ENCODE measurements at regions not wholly inside any gene's neighbourhood (a gene's known extent, or its start where the extent isn't known, plus 50 kb on each side); places are given as distances from the start of the nearest gene placed in this dataset.

DNA sequence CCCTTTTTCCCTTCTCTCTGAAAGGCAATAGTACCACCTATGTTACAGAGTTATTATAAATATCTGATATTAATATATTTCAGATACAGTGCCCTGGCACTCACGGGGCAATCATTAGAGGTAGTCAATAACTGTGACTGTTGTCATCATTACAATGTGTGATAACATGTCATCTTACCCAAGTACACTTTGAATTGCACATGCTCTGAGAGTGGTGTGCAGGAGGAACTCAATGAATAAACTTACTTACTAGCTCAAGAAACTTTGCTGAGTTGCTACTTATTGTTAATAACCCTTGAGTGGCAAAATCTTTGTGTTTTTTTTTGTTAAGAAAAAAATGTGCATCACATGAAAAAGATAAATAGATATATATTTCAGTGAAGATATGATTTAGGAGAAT is 275.1 kb upstream of the RASGEF1B start:
- TF ChIP-seq, protein P1, sequence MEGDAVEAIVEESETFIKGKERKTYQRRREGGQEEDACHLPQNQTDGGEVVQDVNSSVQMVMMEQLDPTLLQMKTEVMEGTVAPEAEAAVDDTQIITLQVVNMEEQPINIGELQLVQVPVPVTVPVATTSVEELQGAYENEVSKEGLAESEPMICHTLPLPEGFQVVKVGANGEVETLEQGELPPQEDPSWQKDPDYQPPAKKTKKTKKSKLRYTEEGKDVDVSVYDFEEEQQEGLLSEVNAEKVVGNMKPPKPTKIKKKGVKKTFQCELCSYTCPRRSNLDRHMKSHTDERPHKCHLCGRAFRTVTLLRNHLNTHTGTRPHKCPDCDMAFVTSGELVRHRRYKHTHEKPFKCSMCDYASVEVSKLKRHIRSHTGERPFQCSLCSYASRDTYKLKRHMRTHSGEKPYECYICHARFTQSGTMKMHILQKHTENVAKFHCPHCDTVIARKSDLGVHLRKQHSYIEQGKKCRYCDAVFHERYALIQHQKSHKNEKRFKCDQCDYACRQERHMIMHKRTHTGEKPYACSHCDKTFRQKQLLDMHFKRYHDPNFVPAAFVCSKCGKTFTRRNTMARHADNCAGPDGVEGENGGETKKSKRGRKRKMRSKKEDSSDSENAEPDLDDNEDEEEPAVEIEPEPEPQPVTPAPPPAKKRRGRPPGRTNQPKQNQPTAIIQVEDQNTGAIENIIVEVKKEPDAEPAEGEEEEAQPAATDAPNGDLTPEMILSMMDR (IDR thresholded peaks at IDR 0.05) = no peak
- Histone ChIP-seq H3K4me1 (no peaks in the 10 kb centered on the region), H3K36me3 (no peaks in the 10 kb centered on the region), H3K27me3 (no peaks in the 10 kb centered on the region), H3K9me3 (peaks cover 0 to 6% of the 10 kb centered on the region in 2 donors), H3K27ac (no peak overlapping the region), H3K4me3 (no peak overlapping the region)
- no peak for DNase-seq (ENCODE audit: low spot score)

DNA sequence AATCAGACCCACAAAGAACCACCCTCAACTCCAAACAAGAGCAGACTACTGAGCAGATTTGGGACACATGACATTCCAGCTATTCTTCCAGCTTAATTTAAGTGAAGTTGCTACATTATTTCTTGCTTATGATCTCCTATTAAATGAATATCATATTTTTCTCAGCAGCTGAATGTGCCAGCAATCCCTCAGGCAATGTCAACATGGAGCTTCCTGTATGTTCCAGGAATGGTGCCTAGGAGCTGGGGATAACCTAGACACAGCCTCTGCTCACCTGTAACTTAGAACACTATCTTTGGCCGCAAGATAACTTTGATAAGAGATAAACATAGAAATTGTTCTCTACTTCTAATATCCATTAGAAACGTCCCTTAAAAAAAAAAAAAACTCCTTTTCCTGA is 274.4 kb upstream of the RASGEF1B start:
- Histone ChIP-seq H3K4me1 (no peaks in the 10 kb centered on the region), H3K27me3 (no peaks in the 10 kb centered on the region), H3K9me3 (peaks cover 0 to 6% of the 10 kb centered on the region in 2 donors), H3K36me3 (no peaks in the 10 kb centered on the region), H3K4me3 (no peak overlapping the region), H3K27ac (no peak overlapping the region)
- TF ChIP-seq, protein P1 (IDR thresholded peaks at IDR 0.05) = no peak
- DNase-seq (ENCODE audit: low spot score) = no peak

DNA sequence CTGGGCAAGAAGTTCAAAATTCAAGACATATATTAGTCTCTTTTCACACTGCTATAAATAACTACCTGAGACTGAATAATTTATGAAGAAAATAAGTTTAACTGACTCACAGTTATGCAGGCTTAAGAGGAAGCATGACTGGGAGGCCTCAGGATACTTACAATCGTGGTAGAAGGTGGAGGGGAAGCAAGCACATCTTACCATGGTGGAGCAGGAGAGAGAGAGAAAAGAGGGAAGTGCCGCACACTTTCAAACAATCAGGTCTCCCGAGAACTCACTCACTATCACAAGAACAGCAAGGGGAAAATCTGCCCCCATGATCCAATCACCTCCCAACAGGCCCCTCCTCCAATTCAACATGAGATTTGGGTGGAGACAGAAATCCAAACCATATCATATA is 273.3 kb upstream of the RASGEF1B start:
- Histone ChIP-seq H3K9me3 (peaks cover 0 to 6% of the 10 kb centered on the region in 2 donors), H3K4me1 (no peaks in the 10 kb centered on the region), H3K36me3 (no peaks in the 10 kb centered on the region), H3K27ac (no peak overlapping the region), H3K27me3 (no peaks in the 10 kb centered on the region), H3K4me3 (no peak overlapping the region)
- TF ChIP-seq, protein P1 (IDR thresholded peaks at IDR 0.05) = no peak
- no peak for DNase-seq (ENCODE audit: low spot score)

DNA sequence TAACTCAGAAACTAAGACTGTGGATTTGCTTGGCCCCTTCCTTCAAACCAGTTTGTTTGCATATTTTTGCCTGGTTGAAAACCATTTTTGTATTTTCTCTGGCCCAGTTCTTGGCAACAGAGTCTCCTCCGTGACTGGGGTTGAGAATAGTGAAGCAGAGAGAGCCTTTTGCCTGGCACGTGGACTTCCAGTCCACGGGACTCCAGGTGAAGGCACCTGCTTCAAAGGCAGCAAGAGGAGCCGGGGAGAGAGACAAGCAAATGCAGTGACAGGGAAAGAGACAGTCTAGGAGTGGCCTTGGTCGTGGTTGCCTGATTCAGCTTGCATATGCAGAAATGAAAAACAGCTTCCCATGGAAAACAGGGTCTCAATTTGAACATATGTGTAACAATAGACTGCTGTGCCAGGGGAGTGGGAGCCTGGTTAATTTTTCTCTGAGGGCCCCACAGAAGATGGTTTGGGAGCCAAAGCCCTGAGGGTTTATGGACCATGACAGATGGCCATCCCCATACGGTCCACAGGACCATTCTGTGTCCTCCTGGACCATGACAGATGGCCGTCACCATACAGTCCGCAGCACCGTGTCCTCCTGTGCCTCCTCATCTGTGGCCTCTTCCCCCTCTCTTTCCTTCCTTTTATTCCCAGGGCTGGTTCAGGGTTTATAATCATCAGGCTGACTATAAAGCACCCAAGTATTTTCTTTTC is 272.2 kb upstream of the RASGEF1B start:
- TF ChIP-seq, protein P1 (IDR thresholded peaks at IDR 0.05) = no peak
- no peak for DNase-seq (ENCODE audit: low spot score)
- Histone ChIP-seq H3K9me3 (peaks cover 0 to 6% of the 10 kb centered on the region in 2 donors), H3K27ac (no peak overlapping the region), H3K27me3 (no peaks in the 10 kb centered on the region), H3K4me3 (no peak overlapping the region), H3K36me3 (no peaks in the 10 kb centered on the region), H3K4me1 (no peaks in the 10 kb centered on the region)

DNA sequence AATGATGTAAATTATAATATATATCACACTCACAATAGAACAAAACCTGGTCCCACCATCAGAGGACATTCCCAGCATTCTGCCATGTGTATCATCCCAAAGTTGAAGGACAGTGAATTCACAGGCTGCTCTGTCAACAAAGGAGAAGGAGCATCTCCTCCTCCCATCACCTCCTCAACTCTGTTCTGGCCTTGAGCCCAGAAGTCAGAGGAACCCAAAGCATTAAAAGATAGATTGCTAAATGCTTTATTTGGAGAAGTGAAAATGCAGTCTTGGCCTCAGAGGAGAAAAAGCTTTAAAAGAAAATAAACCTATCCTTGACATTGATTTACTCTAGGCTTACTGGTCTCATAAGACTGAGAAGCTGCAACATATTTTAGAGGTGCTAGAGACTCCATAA is 268.8 kb upstream of the RASGEF1B start:
- Histone ChIP-seq H3K9me3 (no peaks in the 10 kb centered on the region), H3K4me3 (no peak overlapping the region), H3K36me3 (no peaks in the 10 kb centered on the region), H3K27ac (no peak overlapping the region), H3K4me1 (no peaks in the 10 kb centered on the region), H3K27me3 (no peaks in the 10 kb centered on the region)
- TF ChIP-seq, protein P1 (IDR thresholded peaks at IDR 0.05) = no peak
- no peak for DNase-seq (ENCODE audit: low spot score)

DNA sequence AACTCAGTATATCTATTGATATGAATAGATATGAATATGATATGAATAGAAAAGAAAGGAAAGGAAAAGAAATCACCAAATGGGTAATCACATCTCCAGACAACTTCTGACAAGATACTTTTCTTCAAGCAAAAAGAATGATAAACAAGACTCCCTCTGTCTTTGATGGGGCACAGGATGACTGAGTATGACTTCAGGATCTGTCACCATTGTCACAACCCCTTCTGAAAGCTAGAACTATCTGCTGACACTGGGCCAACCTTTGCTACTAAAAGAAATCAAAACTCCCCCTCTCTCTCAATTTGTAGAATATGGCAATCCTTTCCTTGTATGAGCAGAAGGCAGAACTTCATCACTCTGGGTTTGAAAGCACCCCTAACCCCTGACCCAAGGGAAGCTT is 267.2 kb upstream of the RASGEF1B start:
- H3K4me1 ChIP-seq = no peaks in the 10 kb centered on the region
- no peak for DNase-seq (ENCODE audit: low spot score)
- TF ChIP-seq, protein P1 (IDR thresholded peaks at IDR 0.05) = no peak
- H3K4me3 ChIP-seq = no peak overlapping the region
- no peaks in the 10 kb centered on the region for H3K36me3 ChIP-seq
- H3K9me3 ChIP-seq = no peaks in the 10 kb centered on the region
- H3K27ac ChIP-seq = no peak overlapping the region
- no peaks in the 10 kb centered on the region for H3K27me3 ChIP-seq
